ENCODE measurements at regions not wholly inside any gene's neighbourhood (a gene's known extent, or its start where the extent isn't known, plus 50 kb on each side); places are given as distances from the start of the nearest gene placed in this dataset.

- Histone ChIP-seq H3K27me3 (ENCODE audit: insufficient read depth, low read length, poor library complexity) (no peaks in the 10 kb centered on the region), H2BK15ac (replicated peaks; ENCODE audit: low read depth) (no peak overlapping the region), H2BK120ac (ENCODE audit: low read depth, low read length) (no peak overlapping the region), H3K4ac (ENCODE audit: low read depth, low read length) (no peak overlapping the region), H3K79me2 (ENCODE audit: control insufficient read depth, insufficient read depth, low read length) (no peaks in the 10 kb centered on the region), H3K9ac (ENCODE audit: low read length) (no peak overlapping the region), H3K79me1 (ENCODE audit: low read length) (no peaks in the 10 kb centered on the region), H3K4me1 (ENCODE audit: control insufficient read depth, low read depth, low read length) (no peaks in the 10 kb centered on the region), H4K5ac (ENCODE audit: low read length) (no peak overlapping the region), H3K36me3 (ENCODE audit: control insufficient read depth, insufficient read depth, low read length) (no peaks in the 10 kb centered on the region), H3K4me2 (ENCODE audit: low read length) (no peak overlapping the region), H3K4me3 (ENCODE audit: low read length) (no peak overlapping the region), H2AK5ac (ENCODE audit: low read length) (no peak overlapping the region), H4K8ac (ENCODE audit: low read depth, low read length) (no peak overlapping the region), H3K27ac (ENCODE audit: low read depth, low read length) (no peak overlapping the region), H3K56ac (ENCODE audit: low read length) (no peak overlapping the region), H3K23ac (ENCODE audit: low read length) (no peak overlapping the region), H3K18ac (ENCODE audit: low read length) (no peak overlapping the region), H2BK5ac (ENCODE audit: low read length) (no peak overlapping the region)
- no peak for DNase-seq
- no CpG with 5 or more reads among the region's 1 CpG for WGBS (ENCODE audit: extremely low coverage, insufficient coverage, low lambda C conversion rate)
Measured at GRCh38 chr3:139827833-139828232, 107.2 kb upstream of the CLSTN2 start.

- Histone ChIP-seq H2BK15ac (replicated peaks; ENCODE audit: low read depth) (no peak overlapping the region), H3K4me3 (ENCODE audit: low read length) (no peak overlapping the region), H3K36me3 (ENCODE audit: control insufficient read depth, insufficient read depth, low read length) (no peaks in the 10 kb centered on the region), H3K4me2 (ENCODE audit: low read length) (no peak overlapping the region), H3K56ac (ENCODE audit: low read length) (no peak overlapping the region), H3K4me1 (ENCODE audit: control insufficient read depth, low read depth, low read length) (no peaks in the 10 kb centered on the region), H3K79me1 (ENCODE audit: low read length) (no peaks in the 10 kb centered on the region), H2BK120ac (ENCODE audit: low read depth, low read length) (no peak overlapping the region), H2AK5ac (ENCODE audit: low read length) (no peak overlapping the region), H3K9ac (ENCODE audit: low read length) (no peak overlapping the region), H3K27me3 (ENCODE audit: insufficient read depth, low read length, poor library complexity) (no peaks in the 10 kb centered on the region), H3K4ac (ENCODE audit: low read depth, low read length) (no peak overlapping the region), H2BK5ac (ENCODE audit: low read length) (no peak overlapping the region), H3K27ac (ENCODE audit: low read depth, low read length) (no peak overlapping the region), H4K8ac (ENCODE audit: low read depth, low read length) (no peak overlapping the region), H3K18ac (ENCODE audit: low read length) (no peak overlapping the region), H3K23ac (ENCODE audit: low read length) (no peak overlapping the region), H3K79me2 (ENCODE audit: control insufficient read depth, insufficient read depth, low read length) (no peaks in the 10 kb centered on the region), H4K5ac (ENCODE audit: low read length) (no peak overlapping the region)
- no peak for DNase-seq
- WGBS (ENCODE audit: extremely low coverage, insufficient coverage, low lambda C conversion rate), result no CpG with 5 or more reads among the region's 3 CpGs
Measured at GRCh38 chr3:139824864-139825263, 110.1 kb upstream of the CLSTN2 start.

GRCh38 chr3:139814646-139815045 is 120.3 kb upstream of the CLSTN2 start:
- Histone ChIP-seq H2BK120ac (ENCODE audit: low read depth, low read length) (no peak overlapping the region), H3K79me1 (ENCODE audit: low read length) (no peaks in the 10 kb centered on the region), H4K8ac (ENCODE audit: low read depth, low read length) (no peak overlapping the region), H3K4me1 (ENCODE audit: control insufficient read depth, low read depth, low read length) (peaks cover 2% of the 10 kb centered on the region), H3K23ac (ENCODE audit: low read length) (no peak overlapping the region), H4K5ac (ENCODE audit: low read length) (no peak overlapping the region), H3K27me3 (ENCODE audit: insufficient read depth, low read length, poor library complexity) (no peaks in the 10 kb centered on the region), H3K4ac (ENCODE audit: low read depth, low read length) (no peak overlapping the region), H2BK5ac (ENCODE audit: low read length) (no peak overlapping the region), H3K36me3 (ENCODE audit: control insufficient read depth, insufficient read depth, low read length) (no peaks in the 10 kb centered on the region), H3K4me3 (ENCODE audit: low read length) (no peak overlapping the region), H2AK5ac (ENCODE audit: low read length) (no peak overlapping the region), H3K9ac (ENCODE audit: low read length) (no peak overlapping the region), H3K56ac (ENCODE audit: low read length) (no peak overlapping the region), H3K27ac (ENCODE audit: low read depth, low read length) (no peak overlapping the region), H2BK15ac (replicated peaks; ENCODE audit: low read depth) (no peak overlapping the region), H3K79me2 (ENCODE audit: control insufficient read depth, insufficient read depth, low read length) (no peaks in the 10 kb centered on the region), H3K4me2 (ENCODE audit: low read length) (no peak overlapping the region), H3K18ac (ENCODE audit: low read length) (peak overlapping the region; percentile 85)
- no peak for DNase-seq
- no CpG with 5 or more reads among the region's 7 CpGs for WGBS (ENCODE audit: extremely low coverage, insufficient coverage, low lambda C conversion rate)

GRCh38 chr3:139811331-139811730 is 123.7 kb upstream of the CLSTN2 start:
- no peak overlapping the region for H3K18ac ChIP-seq (ENCODE audit: low read length)
- no peak overlapping the region for H3K27ac ChIP-seq (ENCODE audit: low read depth, low read length)
- no peak for DNase-seq
- no peak overlapping the region for H2BK5ac ChIP-seq (ENCODE audit: low read length)
- H3K79me1 ChIP-seq (ENCODE audit: low read length), result no peaks in the 10 kb centered on the region
- no peak overlapping the region for H3K4me2 ChIP-seq (ENCODE audit: low read length)
- H3K4ac ChIP-seq (ENCODE audit: low read depth, low read length), result no peak overlapping the region
- H4K5ac ChIP-seq (ENCODE audit: low read length), result no peak overlapping the region
- H2BK120ac ChIP-seq (ENCODE audit: low read depth, low read length), result no peak overlapping the region
- H2BK15ac ChIP-seq (replicated peaks; ENCODE audit: low read depth), result no peak overlapping the region
- H3K4me1 ChIP-seq (ENCODE audit: control insufficient read depth, low read depth, low read length), result peaks cover 2% of the 10 kb centered on the region
- no peaks in the 10 kb centered on the region for H3K36me3 ChIP-seq (ENCODE audit: control insufficient read depth, insufficient read depth, low read length)
- no peak overlapping the region for H4K8ac ChIP-seq (ENCODE audit: low read depth, low read length)
- no peaks in the 10 kb centered on the region for H3K79me2 ChIP-seq (ENCODE audit: control insufficient read depth, insufficient read depth, low read length)
- no peak overlapping the region for H3K4me3 ChIP-seq (ENCODE audit: low read length)
- no peak overlapping the region for H3K9ac ChIP-seq (ENCODE audit: low read length)
- H3K56ac ChIP-seq (ENCODE audit: low read length), result no peak overlapping the region
- H3K27me3 ChIP-seq (ENCODE audit: insufficient read depth, low read length, poor library complexity), result no peaks in the 10 kb centered on the region
- no peak overlapping the region for H2AK5ac ChIP-seq (ENCODE audit: low read length)
- H3K23ac ChIP-seq (ENCODE audit: low read length), result no peak overlapping the region

- H2AK5ac ChIP-seq (ENCODE audit: low read length), result no peak overlapping the region
- H3K4me1 ChIP-seq (ENCODE audit: control insufficient read depth, low read depth, low read length), result no peaks in the 10 kb centered on the region
- H3K9ac ChIP-seq (ENCODE audit: low read length), result no peak overlapping the region
- no peak overlapping the region for H3K4me3 ChIP-seq (ENCODE audit: low read length)
- no peak overlapping the region for H3K27ac ChIP-seq (ENCODE audit: low read depth, low read length)
- H2BK120ac ChIP-seq (ENCODE audit: low read depth, low read length), result no peak overlapping the region
- no peak overlapping the region for H3K18ac ChIP-seq (ENCODE audit: low read length)
- no peak overlapping the region for H3K4me2 ChIP-seq (ENCODE audit: low read length)
- no peak overlapping the region for H3K4ac ChIP-seq (ENCODE audit: low read depth, low read length)
- no peaks in the 10 kb centered on the region for H3K27me3 ChIP-seq (ENCODE audit: insufficient read depth, low read length, poor library complexity)
- no peak overlapping the region for H3K23ac ChIP-seq (ENCODE audit: low read length)
- H3K79me1 ChIP-seq (ENCODE audit: low read length), result no peaks in the 10 kb centered on the region
- no peaks in the 10 kb centered on the region for H3K79me2 ChIP-seq (ENCODE audit: control insufficient read depth, insufficient read depth, low read length)
- no peak overlapping the region for H3K56ac ChIP-seq (ENCODE audit: low read length)
- DNase-seq, result no peak
- H4K8ac ChIP-seq (ENCODE audit: low read depth, low read length), result no peak overlapping the region
- no peak overlapping the region for H2BK5ac ChIP-seq (ENCODE audit: low read length)
- WGBS (ENCODE audit: extremely low coverage, insufficient coverage, low lambda C conversion rate), result no CpG with 5 or more reads among the region's 5 CpGs
- no peak overlapping the region for H2BK15ac ChIP-seq (replicated peaks; ENCODE audit: low read depth)
- no peaks in the 10 kb centered on the region for H3K36me3 ChIP-seq (ENCODE audit: control insufficient read depth, insufficient read depth, low read length)
- H4K5ac ChIP-seq (ENCODE audit: low read length), result no peak overlapping the region
Measured at GRCh38 chr3:139808201-139808600, 126.8 kb upstream of the CLSTN2 start.

GRCh38 chr3:139803294-139803693 is 125.5 kb upstream of the NMNAT3 start:
- WGBS (ENCODE audit: extremely low coverage, insufficient coverage, low lambda C conversion rate), result no CpG with 5 or more reads among the region's 3 CpGs
- Histone ChIP-seq H2BK120ac (ENCODE audit: low read depth, low read length) (no peak overlapping the region), H3K4me1 (ENCODE audit: control insufficient read depth, low read depth, low read length) (no peaks in the 10 kb centered on the region), H3K4ac (ENCODE audit: low read depth, low read length) (no peak overlapping the region), H3K56ac (ENCODE audit: low read length) (no peak overlapping the region), H3K9ac (ENCODE audit: low read length) (no peak overlapping the region), H3K27me3 (ENCODE audit: insufficient read depth, low read length, poor library complexity) (no peaks in the 10 kb centered on the region), H3K79me1 (ENCODE audit: low read length) (no peaks in the 10 kb centered on the region), H3K23ac (ENCODE audit: low read length) (no peak overlapping the region), H3K4me2 (ENCODE audit: low read length) (no peak overlapping the region), H2BK15ac (replicated peaks; ENCODE audit: low read depth) (no peak overlapping the region), H2BK5ac (ENCODE audit: low read length) (no peak overlapping the region), H4K5ac (ENCODE audit: low read length) (no peak overlapping the region), H2AK5ac (ENCODE audit: low read length) (no peak overlapping the region), H3K18ac (ENCODE audit: low read length) (no peak overlapping the region), H3K36me3 (ENCODE audit: control insufficient read depth, insufficient read depth, low read length) (no peaks in the 10 kb centered on the region), H3K27ac (ENCODE audit: low read depth, low read length) (no peak overlapping the region), H3K79me2 (ENCODE audit: control insufficient read depth, insufficient read depth, low read length) (no peaks in the 10 kb centered on the region), H3K4me3 (ENCODE audit: low read length) (no peak overlapping the region), H4K8ac (ENCODE audit: low read depth, low read length) (no peak overlapping the region)
- DNase-seq, result no peak

All from mesendoderm (in vitro differentiated cells).